Activated T-cell treated with anti-CD3 and anti-CD28 coated beads, Interleukin-2, amount 50 U/mL, for 48 hours (primary cell): ENCODE measurements at regions not wholly inside any gene's neighbourhood (a gene's known extent, or its start where the extent isn't known, plus 50 kb on each side); places are given as distances from the start of the nearest gene placed in this dataset.

ENCODE experiments used
- DNase-seq, 2 experiments: peaks; one replicate each; pipeline ENCODE4 v3.0.0-alpha.2; 2020

DNA sequence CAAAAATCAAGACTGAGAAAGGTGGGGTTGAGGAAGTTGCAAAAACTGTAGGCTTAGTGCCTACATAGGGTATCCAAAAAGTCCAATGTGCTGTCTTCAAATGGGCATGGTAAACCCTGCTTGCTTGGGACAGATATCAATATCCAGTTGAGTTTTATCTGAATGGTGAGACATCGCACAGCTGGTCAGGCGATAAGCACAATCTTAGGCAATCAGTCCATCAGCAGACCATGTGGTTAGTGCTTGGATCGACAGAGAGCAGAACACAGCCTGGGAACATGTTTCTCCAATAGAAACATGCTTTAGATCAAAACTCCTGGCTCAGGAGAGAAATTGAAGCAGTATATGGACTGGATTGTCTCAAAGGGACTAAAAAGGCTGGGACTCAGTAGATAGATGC is 151.3 kb upstream of the IPO5 start:
- no peak for DNase-seq

DNA sequence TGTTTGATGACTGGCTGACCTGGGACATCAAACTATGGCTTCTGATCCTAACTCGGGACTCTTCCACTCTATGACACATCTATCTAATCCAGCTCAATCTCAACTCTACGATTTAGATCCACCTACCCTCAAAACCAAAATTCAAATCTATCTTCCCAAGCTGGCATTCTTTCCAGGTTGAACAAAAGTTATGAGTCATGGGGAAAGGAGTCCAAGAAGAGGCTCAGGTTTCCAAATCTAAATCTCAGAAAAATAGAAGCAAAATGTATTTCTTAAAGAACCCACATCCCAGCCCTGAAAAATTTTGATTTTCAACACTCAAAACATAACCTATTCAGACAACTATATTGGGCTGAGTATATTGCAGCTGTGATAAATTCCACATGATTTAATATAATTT is 143.9 kb upstream of the IPO5 start:
- DNase-seq: no peak

DNA sequence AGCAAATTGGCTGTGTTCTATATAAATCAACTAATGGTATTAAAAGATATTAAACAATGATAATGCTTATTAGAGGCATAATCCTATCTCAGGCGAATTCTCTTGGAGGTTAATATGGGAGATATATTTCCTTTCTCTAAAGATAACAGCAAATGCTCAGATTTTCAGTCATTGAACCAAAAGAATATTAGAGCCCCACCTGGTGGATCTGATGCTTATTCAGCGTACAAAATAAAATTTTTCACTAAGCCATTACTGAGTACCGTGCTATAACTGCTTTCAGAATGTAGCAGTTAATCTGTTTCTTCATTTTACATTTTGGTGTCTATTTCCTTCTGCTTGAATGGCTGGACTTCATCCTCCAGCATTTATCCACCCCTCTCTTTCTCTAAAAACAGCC is 143.3 kb upstream of the IPO5 start:
- no peak for DNase-seq

DNA sequence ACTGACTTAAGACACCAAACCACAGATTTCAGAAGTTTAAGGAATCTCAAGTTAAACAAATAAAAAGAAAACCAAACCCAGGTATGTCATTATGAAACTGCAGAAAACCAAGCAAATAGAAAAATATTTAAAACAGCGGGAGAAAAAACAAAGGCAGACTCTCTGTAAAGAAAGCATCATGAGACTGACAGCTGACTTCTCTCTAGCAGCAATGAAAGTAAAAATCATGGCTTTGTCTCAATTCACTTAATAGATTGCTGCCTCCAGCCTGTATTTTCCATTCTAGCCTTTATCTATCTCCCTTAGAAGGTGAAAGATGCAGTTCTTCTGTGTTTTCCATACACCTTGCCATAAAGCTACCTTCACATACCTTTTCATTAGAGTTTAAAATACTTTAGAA is 131.1 kb upstream of the IPO5 start:
- DNase-seq: no peak

DNA sequence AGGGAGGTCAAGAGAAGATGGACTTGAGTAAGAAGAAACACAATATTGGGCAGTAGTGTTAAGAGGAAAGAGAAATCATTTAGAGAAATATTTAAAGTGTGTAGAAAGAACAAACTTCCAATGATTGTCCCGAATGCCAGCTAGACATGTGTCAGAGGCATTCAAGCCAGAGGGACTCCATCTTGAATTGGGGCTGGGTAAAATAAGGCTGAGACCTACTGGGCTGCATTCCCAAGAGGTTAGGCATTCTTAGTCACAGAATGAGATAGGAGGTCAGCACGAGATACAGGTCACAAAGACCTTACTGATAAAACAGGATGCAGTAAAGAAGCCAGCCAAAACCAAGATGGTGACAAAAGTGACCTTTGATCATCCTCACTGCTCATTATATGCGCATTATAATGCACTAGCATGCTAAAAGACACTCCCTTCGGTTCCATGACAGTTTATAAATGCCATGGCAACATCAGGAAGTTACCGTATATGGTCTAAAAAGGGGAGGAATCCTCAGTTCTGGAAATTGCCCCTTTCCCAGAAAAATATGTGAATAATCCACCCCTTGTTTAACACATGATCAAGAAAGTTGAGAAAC is 127.0 kb upstream of the IPO5 start:
- DNase-seq: no peak

DNA sequence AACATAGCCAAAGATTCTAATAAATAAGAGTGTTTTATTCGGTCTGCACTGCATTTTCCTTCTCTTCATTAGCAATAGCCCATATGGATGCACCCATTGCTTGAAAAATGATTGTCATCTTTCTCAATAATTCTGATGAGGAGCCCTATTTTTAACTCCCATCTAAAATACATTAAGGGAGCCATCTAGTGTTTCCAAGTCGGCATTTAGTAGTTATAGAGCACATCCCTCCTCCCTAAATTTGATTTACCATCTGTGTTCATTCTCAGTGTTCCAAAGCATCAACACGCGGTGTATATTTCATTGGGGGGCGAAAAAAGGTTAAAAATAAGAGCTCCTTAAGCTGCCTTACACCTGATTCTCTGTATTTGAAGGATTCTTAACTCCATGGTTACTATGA is 119.2 kb upstream of the IPO5 start:
- DNase-seq: no peak

DNA sequence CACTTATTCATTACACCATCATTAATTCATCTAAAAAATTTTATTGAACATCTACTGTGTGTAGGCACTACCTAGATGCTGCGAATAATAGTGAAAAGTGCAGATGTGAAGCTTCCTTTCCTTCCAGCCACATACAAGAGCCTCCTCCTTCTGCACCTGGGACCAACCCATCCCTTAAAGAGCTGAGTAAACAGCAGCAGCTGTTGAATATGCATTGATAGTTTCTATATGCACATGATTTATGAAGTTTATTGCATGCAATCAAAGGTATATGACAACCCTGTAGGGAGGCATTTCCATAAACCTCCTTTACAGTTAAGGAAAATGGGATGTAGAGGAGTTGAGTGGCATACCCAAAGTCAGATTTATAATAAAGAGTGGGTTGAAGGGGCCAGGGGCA is 110.3 kb upstream of the IPO5 start:
- no peak for DNase-seq

DNA sequence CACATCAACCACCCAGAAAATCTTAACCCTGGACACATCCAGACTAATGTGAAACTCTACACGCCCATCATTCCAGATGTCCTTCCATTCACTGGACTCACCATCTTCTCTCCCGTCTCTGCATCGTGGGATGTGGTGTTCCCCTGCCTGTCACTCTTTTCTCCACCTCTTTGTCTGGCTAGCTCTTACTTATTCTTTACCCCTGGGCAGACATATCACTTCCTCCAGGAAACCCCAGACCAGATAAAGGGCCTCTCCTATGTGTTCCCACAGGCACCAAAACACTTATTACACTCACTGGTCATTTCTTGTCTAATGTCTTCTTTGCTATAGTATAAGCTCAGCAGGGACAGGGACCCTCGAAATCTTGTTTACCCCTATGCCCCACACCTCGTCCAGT is 109.3 kb upstream of the IPO5 start:
- no peak for DNase-seq

DNA sequence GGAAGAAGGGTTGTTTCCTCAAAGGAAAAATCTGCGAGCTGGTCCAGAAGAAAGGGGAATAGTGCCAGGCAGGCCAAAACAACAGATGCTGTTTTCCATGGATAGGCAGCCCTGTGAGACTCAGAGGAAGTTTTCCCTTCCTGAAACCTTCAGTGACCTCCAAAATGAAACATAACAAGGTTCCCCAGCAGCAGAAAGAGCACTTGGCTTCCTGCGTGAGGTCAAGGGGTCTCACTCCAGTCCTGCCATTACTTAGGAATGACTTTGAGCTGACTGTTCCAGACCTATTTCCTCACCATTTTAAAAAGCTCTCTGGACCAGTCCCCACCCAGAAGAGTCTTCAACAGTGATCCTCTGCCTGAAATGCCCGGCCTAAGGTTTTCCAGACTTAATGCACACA is 104.6 kb upstream of the IPO5 start:
- no peak for DNase-seq

DNA sequence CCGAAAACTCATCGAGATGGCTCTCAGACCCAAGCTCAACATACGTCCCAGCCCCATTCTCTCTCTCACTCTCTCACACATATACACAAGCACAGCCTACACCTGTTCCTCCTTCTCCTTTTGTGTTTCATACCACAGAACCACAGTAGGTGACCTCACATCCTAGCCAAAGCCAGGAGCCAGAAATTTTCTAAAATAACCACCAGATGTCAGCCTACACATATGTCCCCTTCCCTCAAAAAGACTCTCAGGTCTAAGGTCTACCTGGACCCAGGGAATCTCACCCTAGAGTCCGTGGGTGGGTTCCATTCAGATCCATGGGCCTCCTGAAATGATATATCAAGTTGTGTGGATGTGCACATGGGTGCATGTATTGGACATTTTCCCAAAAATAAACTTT is 104.2 kb upstream of the IPO5 start:
- DNase-seq: no peak

DNA sequence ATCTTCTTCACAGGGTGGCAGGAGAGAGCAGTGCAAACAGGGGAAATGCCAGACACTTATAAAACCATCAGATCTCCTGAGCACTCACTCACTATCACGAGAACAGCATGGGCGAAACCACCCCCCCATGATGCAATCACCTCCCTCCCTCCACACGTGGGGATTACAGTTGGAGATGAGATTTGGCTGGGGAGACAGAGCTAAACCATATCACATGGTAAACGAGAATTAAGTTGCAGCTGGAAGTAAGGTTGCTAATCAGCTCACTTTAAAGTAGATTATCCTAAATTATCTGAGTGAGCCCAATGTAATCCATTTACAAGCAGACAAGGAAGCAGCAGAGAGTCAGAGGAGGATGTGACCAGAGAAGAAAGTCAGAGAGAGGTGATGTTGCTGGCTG is 102.2 kb upstream of the IPO5 start:
- no peak for DNase-seq

DNA sequence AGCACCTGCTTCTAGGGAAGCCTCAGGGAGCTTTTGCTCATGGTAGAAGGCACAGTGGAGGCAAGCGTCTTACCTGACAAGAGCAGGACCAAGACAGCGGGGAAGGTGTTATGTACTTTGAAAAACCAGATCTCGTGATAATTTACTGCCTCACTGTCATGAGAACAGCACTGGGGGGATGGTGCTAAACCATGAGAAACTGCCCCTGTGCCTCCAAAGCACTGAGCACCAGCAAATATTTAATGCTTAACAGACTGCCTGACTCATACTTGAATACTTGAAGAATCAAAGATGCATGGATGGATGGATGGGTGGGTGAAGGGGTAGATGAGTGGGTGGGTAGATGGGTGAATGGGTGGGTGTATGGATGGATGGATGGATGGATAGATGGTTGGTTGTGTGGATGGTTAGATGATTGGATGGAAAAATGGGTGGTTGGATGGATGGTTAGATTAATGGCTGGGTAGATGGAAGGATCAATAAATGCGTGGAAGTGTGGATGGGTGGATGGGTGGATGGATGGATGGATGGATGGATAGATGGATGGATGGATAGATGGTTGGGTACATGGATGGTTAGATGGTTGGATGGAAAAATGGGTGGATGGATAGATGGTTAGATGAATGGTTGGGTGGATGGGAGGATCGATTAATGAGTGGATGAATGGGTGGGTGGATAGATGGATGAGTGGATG is 101.1 kb upstream of the IPO5 start:
- DNase-seq: no peak

DNA sequence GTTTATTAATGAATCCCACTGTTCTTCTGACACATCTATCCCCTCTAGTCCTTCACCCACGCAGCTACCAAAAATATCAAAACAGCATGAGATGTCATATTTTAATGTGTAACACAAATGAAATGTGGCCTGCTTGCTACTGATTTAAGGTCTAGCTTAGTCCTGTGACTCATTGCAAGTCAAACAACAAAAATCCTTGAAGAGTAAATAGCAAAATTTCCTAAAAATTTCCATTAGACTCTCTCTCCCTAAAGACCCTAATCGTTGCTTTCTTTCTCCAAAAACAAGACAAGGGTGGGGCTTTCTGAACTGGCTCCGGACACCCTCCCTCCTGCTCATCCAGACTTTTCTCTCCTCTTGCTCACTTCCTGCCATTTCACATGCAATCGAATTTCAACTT is 99.9 kb upstream of the IPO5 start:
- DNase-seq: no peak

DNA sequence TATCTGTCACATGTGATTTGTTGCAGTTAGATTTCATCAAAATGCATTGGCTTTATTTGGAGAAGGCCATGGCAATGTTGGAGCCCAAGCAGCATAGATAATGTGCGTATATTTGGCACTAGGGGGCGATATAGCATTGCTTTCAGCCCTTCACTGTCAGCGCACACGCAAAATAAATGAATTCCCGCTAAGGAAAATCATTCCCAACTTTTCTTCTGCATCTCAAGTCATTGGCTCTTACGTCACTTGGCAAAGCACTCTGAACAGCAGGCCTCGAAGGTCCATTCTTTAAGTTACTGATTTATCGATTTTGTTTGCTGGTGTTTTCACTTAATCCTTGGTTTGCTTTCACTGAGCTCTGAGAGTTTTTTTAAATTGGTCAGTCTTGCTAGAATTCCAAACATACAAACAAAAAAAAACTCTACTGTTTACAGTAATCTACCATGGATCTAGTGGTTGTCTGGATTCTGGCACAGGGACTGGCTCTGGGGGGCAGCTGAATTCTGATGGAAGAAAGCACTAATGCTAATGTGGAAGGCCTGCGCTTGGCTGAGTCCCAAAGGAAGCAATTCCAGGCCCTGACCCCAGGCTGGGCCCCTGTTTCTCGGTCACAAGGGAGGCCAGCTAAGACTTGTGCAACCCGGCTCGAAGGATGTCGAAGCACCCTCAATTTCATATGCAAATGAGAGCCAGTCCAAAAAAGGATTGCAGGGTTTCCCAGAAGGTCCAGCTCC is 97.7 kb upstream of the IPO5 start:
- peak in 1 of 2 experiments; percentile 21 for DNase-seq

DNA sequence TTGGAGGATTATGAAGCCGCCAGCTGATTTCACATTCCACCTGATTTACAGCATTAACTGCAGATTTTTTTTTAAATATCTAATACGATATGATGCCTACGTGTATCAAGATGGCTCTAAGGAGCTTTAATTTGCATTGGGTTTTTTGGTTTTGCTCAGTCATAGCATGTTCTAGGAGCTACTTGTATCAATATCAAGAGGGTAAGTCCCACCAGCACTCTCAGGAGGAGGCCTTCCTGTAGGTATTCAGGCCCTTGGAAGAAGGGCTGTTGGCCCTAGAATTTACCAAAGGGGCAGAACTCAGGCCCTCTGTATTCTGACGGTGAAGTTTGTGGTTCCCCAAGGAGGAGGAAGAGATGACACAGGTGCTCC is 97.2 kb upstream of the IPO5 start:
- DNase-seq: no peak

DNA sequence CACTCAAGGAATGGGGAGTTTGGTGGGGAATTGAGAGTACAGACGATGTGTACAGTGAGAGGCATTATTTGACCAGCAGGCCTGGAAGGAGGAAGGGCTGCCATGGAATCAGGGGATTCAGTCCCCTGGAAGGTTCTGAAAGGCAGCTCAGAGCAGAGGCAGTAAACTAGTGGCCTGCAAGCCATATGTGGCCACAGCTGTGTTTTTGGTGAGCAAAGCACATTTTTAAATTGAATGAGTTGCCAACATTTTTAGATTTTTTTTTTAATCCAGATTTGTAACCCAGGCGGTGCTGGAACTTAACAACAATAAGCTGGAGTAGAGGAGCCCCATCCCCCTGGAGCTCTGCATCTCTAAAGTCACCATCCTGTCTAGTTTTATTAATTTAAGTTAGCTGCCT is 95.3 kb upstream of the IPO5 start:
- no peak for DNase-seq

DNA sequence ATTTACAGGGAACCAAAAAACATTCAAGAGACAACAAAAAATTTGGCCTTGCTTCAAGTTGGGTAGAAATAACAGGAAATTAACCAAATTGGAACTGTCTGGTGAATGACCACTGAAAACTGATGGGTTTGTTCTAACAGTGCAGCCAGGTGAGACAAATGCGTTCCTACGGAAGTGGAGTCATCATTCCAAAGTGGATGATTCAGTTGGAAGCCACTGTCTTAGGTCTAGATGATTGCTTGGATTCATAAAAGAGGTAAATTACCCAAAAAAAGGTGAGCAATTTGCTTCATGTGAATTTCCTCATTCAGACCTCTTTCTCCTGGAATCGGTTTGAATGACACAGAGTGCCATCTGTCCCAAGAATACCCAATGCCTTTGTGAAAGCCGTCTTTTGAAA is 87.1 kb upstream of the IPO5 start:
- no peak for DNase-seq

DNA sequence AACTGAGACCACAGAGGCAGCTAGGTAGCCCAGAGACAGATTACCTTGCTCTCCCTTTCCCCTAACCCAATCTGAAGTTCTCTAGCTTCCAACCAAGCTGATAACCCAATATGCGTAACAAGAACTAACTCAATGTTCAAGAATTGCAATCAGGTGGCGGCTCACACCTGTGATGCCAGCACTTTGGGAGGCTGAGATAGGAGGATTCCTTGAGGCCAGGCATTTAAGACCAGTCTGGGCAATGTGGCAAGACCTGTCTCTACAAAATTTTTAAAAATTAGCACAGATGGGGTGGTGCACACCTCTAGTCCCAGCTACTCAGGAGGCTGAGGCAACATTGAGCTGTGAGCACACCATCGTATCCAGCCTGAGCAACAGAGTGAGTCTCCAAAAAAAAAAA is 86.7 kb upstream of the IPO5 start:
- DNase-seq: no peak

DNA sequence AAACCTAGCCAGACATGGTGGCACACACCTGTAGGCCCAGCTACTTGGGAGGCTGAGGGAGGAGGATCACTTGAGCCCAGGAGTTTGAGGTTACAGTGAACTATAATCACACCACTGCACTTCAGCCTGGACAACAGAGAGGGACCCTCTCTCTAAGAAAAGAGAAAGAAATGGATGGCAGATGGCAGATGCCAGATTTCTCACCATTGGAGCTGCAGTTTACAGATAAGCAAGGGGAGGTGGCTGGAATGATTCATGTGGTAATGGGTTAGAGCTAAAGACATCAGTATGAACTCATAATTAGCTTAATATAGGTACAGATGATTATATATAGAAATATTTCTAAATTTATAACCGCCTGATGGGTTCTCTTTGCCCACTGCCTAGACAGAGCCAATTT is 80.1 kb upstream of the IPO5 start:
- no peak for DNase-seq

DNA sequence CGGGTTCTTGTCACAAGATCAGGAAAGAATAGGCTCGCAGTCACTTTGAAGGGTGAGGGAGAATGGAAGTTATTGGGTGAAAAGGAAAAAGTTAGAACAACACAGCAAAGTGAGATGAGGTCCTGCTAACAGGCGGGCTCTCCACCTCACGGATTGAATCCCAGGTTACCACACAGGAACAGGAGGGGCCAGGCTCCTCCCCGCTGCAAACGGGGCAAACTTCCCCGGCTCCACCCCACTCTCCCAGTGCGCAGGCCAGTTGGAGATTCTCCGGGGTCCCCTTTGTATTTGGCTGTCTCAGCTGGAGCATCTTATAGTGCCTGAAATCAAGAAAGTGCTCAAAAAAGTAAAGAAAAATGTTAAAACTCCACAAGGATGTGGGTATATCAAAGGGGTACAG is 78.3 kb upstream of the IPO5 start:
- DNase-seq: no peak

DNA sequence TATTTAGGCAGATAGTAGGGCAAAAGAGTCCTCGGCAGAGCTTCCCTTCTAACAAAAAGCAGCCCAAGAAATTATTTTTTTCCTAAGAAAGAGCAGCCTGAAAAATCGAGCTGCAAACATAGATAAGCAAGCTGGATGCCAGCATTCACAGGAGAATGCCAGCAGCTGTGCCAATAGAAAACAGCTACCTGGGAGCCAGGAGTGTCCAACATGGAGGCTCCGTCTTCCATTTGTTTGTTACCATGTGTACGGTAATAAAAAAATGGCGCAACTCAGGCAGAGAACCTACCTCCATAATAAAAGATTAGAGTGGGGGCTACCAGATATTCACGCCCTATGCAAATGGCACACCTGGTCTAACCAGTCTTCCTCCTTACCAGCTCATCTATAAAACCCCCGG is 77.6 kb upstream of the IPO5 start:
- DNase-seq: no peak

DNA sequence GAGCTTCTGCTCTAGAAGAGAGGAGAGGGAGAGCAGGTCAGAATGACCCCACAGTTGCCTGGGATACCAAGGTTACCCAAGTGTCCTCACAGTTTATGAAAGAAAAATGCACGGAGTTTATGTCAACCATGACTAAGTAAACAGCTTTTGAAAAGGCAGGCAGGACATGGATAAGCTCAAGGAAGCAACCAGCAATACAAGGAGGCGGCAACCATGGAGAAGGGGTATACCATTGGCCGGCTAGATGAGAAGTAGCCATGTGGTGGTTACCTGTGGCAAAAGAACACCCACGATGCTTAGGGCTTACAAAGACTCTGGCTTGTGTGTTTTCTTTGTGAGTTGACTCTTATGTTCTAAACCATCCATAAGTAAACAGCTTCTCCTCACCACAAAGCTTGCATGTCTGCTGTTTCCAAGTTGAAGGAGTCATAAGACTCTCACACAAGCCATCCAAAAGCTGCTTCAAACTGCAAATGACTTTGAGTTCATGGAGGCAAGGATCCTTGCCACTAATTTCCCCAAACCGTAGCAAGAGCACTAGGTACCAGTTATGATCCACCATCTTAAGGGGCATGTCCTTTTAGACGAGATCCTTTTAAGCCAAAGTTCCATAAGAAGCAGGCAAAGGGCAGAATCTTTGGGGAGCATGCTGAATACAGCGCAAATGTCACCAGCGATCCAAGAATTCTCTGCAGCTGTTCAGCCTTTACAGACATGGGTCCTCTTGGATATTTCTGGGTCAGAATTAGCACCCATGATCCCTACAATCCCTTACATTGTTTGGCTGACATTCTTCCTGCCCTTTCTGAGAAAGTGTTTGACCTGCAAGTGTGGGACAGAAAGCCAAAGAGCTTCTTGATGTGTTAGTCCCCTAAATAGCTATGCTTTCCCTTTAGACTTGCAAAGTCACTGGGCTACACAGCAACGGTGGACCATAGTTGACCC is 74.8 kb upstream of the IPO5 start:
- DNase-seq: no peak

DNA sequence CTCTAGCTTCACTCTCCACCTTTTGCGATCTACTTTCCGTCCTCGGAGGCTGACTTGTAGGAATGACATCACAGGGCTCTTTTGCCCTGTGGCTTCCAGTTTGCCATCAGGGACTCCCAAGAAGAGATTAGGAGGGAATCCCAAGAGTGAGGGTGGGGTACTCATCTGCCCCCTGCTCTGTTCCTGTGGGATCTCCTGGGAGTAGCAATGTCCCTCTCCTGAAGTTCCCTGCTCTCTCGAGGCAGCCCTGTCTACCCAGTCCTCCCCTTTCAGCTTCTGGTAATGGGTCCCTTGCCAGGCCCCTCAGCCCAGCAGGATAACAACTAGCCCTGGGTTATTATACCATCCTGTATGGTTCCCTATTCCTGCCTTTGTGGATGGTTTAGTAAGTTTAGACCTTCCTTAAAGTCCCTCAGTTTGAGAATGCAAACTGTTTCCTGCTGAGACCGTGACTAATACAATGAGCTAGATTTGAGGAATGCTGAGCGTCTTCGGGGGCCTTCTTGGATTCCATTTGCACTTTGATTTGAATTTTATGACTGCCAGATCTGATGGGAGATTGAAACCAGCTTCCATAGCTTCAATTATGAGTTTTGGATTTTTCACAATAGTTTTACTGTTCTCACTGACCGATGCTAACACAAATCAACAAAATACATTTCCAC is 73.7 kb upstream of the IPO5 start:
- no peak for DNase-seq
